HG03575 (cell line): ENCODE measurements at regions not wholly inside any gene's neighbourhood (a gene's known extent, or its start where the extent isn't known, plus 50 kb on each side); places are given as distances from the start of the nearest gene placed in this dataset.

Source experiments
- ATAC-seq: cut with Tn5 transposase; IDR thresholded peaks from one replicate; pipeline ENCODE4 v1.9.1; 2021; ENCODE audit not compliant: unreplicated experiment, insufficient number of reproducible peaks, low FRiP score; ENCODE audit errors: extremely low read depth

GRCh38 chr4:180086480-180087190 lies 2156.6 kb upstream of the TENM3 start:
- no peak for ATAC-seq

GRCh38 chr4:180098586-180098985 lies 2144.6 kb upstream of the TENM3 start:
- ATAC-seq = no peak

GRCh38 chr4:180099957-180100356 lies 2143.2 kb upstream of the TENM3 start:
- no peak for ATAC-seq

GRCh38 chr4:180100433-180101344 lies 2142.5 kb upstream of the TENM3 start:
- ATAC-seq = no peak

GRCh38 chr4:180101348-180102083 lies 2141.7 kb upstream of the TENM3 start:
- no peak for ATAC-seq

GRCh38 chr4:180103794-180104193 lies 2139.4 kb upstream of the TENM3 start:
- no peak for ATAC-seq

GRCh38 chr4:180105362-180105761 lies 2137.8 kb upstream of the TENM3 start:
- ATAC-seq = no peak

GRCh38 chr4:180106122-180106521 lies 2137.1 kb upstream of the TENM3 start:
- no peak for ATAC-seq

GRCh38 chr4:180106997-180107396 lies 2136.2 kb upstream of the TENM3 start:
- ATAC-seq = no peak

- ATAC-seq = no peak
These were observed 2126.4 kb upstream of the TENM3 start for GRCh38 chr4:180116840-180117239.

GRCh38 chr4:180120068-180120467 lies 2123.1 kb upstream of the TENM3 start:
- ATAC-seq = no peak

GRCh38 chr4:180134091-180134866 lies 2108.9 kb upstream of the TENM3 start:
- no peak for ATAC-seq

GRCh38 chr4:180141734-180142133 lies 2101.5 kb upstream of the TENM3 start:
- no peak for ATAC-seq

GRCh38 chr4:180148737-180149136 lies 2094.5 kb upstream of the TENM3 start:
- ATAC-seq = no peak

- no peak for ATAC-seq
These were observed 2092.4 kb upstream of the TENM3 start for GRCh38 chr4:180150818-180151217.

- no peak for ATAC-seq
These were observed 2090.4 kb upstream of the TENM3 start for GRCh38 chr4:180152831-180153230.

- ATAC-seq = no peak
These were observed 2089.6 kb upstream of the TENM3 start for GRCh38 chr4:180153587-180153986.

- ATAC-seq = no peak
These were observed 2086.5 kb upstream of the TENM3 start for GRCh38 chr4:180156684-180157083.
